ENCODE measurements at regions not wholly inside any gene's neighbourhood (a gene's known extent, or its start where the extent isn't known, plus 50 kb on each side); places are given as distances from the start of the nearest gene placed in this dataset.

GRCh38 chr6:167714152-167714551 is 112.6 kb upstream of the AFDN start:
- no peak for TF ChIP-seq CTCF (optimal IDR thresholded peaks at IDR 0.05 in 1 of 3, IDR thresholded peaks at IDR 0.05 in 1 of 3, conservative IDR thresholded peaks at IDR 0.05 in 1 of 3; ENCODE audit: extremely low read depth in 1 of 3, insufficient read depth in 2 of 3, low read length in 3 of 3)
- no peak for TF ChIP-seq EZH2 (IDR thresholded peaks at IDR 0.05; ENCODE audit: low read length)

Measured in keratinocyte (primary cell).